Activated CD4-positive, alpha-beta memory T cell treated with anti-CD3 and anti-CD28 coated beads for 36 hours (primary cell): ENCODE measurements at regions not wholly inside any gene's neighbourhood (a gene's known extent, or its start where the extent isn't known, plus 50 kb on each side); places are given as distances from the start of the nearest gene placed in this dataset.
A peak's percentile ranks its signal among the peaks of the same experiment; 100 is the strongest.

Experiments used
- CTCF ChIA-PET: fragments of 350-600 bp; sonication (Branson Sonifier 250); formaldehyde crosslinking; loops from one replicate; lab custom pipeline; 2021; ENCODE audit warnings: antibody characterized with exemption, inconsistent platforms; lab: Charles Lee
- POLR2A ChIA-PET: fragments of 350-600 bp; sonication (Branson Sonifier 250); formaldehyde crosslinking; loops from one replicate; lab custom pipeline; 2021; ENCODE audit warnings: antibody characterized with exemption; lab: Charles Lee
- DNase-seq: peaks from one replicate; pipeline ENCODE4 v3.0.0-alpha.2; 2020
- H3K27ac Mint-ChIP-seq: one replicate; pipeline ENCODE4 v1.8.0; 2021; ENCODE audit warnings: mixed read lengths
- H3K27me3 Mint-ChIP-seq: one replicate; pipeline ENCODE4 v1.8.0; 2021; ENCODE audit warnings: mixed read lengths
- H3K36me3 Mint-ChIP-seq: one replicate; pipeline ENCODE4 v1.8.0; 2021; ENCODE audit warnings: mixed read lengths
- H3K4me1 Mint-ChIP-seq: one replicate; pipeline ENCODE4 v1.8.0; 2021; ENCODE audit warnings: low read depth, mixed read lengths
- H3K4me3 Mint-ChIP-seq: one replicate; pipeline ENCODE4 v1.8.0; 2021; ENCODE audit warnings: mild to moderate bottlenecking, mixed read lengths
- H3K9me3 Mint-ChIP-seq: one replicate; pipeline ENCODE4 v1.8.0; 2021; ENCODE audit warnings: mixed read lengths
- intact Hi-C: fragments of 100-400 bp; cut with micrococcal nuclease; formaldehyde crosslinking; loops from one replicate; pipeline ENCODE4 v1.15.1; 2023

DNA sequence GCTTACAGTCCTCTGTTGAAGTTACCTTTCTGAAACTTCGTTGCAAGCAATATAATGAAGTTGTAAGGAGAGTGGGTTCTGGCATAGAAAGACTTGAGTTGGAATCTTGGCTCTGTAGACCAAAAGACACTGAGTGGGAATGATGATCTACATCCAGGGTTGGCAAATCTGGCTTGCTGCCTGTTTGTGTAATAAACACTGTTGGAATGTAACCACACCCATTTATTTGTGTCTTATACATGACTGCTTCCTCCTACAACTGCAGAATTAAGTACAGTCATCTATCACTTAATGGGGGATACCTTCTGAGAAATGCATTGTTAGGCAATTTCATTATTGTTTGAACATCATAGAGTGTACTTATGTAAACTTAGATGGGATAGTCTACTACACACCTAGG is 178.4 kb upstream of the SUCLG2 start:
- H3K4me1 Mint-ChIP-seq = no peaks in the 10 kb centered on the region

DNA sequence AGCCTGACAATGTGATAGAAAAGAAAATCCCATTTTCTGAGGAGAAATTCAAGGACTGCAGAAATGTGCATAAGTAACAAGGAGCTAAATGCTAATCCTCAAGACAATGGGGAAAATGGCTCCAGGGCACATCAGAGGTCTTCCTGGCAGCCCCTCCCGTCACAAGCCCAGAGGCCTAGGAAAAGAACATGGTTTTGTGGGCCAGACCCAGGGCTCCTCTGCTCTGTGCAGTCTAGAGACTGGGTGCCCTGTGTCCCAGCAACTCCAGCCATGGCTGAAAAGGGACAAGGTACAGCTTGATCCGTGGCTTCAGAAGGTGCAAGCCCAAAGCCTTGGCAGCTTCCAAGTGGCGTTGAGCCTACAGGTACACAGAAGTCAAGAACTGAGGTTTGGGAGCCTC is 176.8 kb upstream of the SUCLG2 start:
- H3K4me3 Mint-ChIP-seq = no peak overlapping the region
- no peaks in the 10 kb centered on the region for H3K4me1 Mint-ChIP-seq
- intact Hi-C loops = no loop called here
- no peak overlapping the region for H3K27ac Mint-ChIP-seq
- H3K27me3 Mint-ChIP-seq = peaks cover 7% of the 10 kb centered on the region
- H3K9me3 Mint-ChIP-seq = peaks cover 35% of the 10 kb centered on the region
- ChIA-PET CTCF (no interaction called here), POLR2A (no interaction called here)
- peaks cover 10% of the 10 kb centered on the region for H3K36me3 Mint-ChIP-seq
- no peak for DNase-seq

More for the DNA sequence above, 178.4 kb upstream of the SUCLG2 start:
- no peak for DNase-seq
- ChIA-PET POLR2A (no interaction called here), CTCF (no interaction called here)
- intact Hi-C loops = no loop called here
- H3K9me3 Mint-ChIP-seq = peaks cover 35% of the 10 kb centered on the region
- H3K27me3 Mint-ChIP-seq = peaks cover 7% of the 10 kb centered on the region
- peaks cover 10% of the 10 kb centered on the region for H3K36me3 Mint-ChIP-seq
- H3K4me3 Mint-ChIP-seq = no peak overlapping the region
- H3K27ac Mint-ChIP-seq = no peak overlapping the region

DNA sequence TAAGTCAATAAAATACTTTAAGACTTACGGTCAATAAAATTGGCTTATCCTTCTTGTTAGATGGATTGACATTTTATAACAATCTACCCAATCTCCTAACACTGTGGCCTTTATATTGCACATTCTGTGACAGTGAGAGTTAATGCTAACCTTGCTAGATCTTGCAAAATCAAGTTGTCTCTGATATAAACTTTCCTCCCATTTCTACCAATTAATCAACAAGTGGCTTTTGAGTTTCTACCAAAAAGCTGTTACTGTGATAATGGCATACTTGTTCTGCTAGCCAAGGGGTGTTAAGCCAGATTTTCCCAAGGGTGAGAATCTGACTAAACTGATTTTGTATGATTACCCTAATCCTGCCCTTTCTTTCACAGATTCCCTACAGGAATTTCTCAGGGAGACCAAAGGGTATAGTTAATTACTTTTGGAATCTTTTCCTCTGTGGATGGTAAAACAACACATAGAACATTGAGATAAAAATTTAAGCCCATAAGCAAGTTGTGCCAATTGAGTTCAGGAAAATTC is 174.1 kb upstream of the SUCLG2 start:
- intact Hi-C loops = loop anchor here (10.0 kb wide), 1 partner anchor 1046 kb away; no protein-coding TSS in a partner anchor
- H3K27ac Mint-ChIP-seq = no peak overlapping the region
- ChIA-PET CTCF (no interaction called here), POLR2A (no interaction called here)
- no peak overlapping the region for H3K4me3 Mint-ChIP-seq
- peaks cover 17% of the 10 kb centered on the region for H3K9me3 Mint-ChIP-seq
- DNase-seq = no peak
- H3K4me1 Mint-ChIP-seq = no peaks in the 10 kb centered on the region
- peaks cover 6% of the 10 kb centered on the region for H3K36me3 Mint-ChIP-seq
- H3K27me3 Mint-ChIP-seq = peaks cover 7% of the 10 kb centered on the region

DNA sequence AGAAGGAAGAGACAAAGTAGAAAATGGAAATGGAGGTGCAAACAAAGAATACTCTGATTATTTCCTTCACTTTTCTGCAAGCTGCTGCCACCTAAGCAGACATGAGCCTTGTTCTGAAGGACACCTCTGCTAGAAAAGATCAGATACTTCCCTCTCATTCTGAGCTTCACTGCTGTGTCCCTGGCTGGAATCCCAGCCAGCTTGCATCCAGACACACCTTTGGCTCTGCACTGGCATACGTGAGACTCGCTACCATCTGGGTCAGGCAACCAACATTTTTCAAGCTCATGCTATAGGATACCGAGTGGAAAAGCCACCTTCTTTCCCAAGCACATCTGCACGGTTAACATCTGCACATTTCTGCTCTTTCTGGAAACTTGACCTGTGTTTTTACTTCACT is 166.7 kb upstream of the SUCLG2 start:
- Mint-ChIP-seq H3K27me3 (no peaks in the 10 kb centered on the region), H3K4me1 (no peaks in the 10 kb centered on the region), H3K9me3 (no peaks in the 10 kb centered on the region), H3K4me3 (no peak overlapping the region), H3K36me3 (no peaks in the 10 kb centered on the region), H3K27ac (no peak overlapping the region)
- intact Hi-C loops = loop anchor here (10.0 kb wide), 1 partner anchor 1054 kb away; no protein-coding TSS in a partner anchor
- DNase-seq = no peak
- ChIA-PET CTCF (interaction anchor here (1.0 kb wide), 1 partner anchor 708 kb away, joined by 3 read pairs; no protein-coding TSS in a partner anchor), POLR2A (no interaction called here)

DNA sequence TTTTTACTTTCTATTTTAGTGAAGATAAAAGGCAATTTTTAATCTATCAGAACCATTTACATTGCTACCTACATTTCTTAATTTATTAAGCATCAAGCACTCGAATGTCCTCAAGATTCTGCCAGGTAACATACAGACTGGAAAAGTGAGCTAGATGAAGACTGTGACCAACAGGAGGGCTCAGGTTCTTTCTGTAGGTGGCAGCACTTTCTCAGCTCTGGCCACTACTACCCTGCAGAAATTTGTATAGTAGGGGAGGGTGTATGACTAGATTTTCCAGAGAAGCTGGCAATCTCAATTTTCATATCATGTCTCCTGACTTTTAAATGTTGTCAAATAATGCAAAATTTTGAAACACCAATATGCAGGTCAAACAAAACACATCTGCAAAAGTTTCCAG is 165.0 kb upstream of the SUCLG2 start:
- H3K27ac Mint-ChIP-seq = no peak overlapping the region
- POLR2A ChIA-PET = no interaction called here
- intact Hi-C loops = no loop called here
- H3K36me3 Mint-ChIP-seq = no peaks in the 10 kb centered on the region
- H3K9me3 Mint-ChIP-seq = no peaks in the 10 kb centered on the region
- DNase-seq = peak; percentile 20
- no peaks in the 10 kb centered on the region for H3K27me3 Mint-ChIP-seq
- CTCF ChIA-PET = interaction anchor here (0.9 to 1.2 kb wide), 2 partner anchors 436 to 1056 kb away, joined by 3 to 5 read pairs; no protein-coding TSS in a partner anchor
- H3K4me1 Mint-ChIP-seq = no peaks in the 10 kb centered on the region
- no peak overlapping the region for H3K4me3 Mint-ChIP-seq

DNA sequence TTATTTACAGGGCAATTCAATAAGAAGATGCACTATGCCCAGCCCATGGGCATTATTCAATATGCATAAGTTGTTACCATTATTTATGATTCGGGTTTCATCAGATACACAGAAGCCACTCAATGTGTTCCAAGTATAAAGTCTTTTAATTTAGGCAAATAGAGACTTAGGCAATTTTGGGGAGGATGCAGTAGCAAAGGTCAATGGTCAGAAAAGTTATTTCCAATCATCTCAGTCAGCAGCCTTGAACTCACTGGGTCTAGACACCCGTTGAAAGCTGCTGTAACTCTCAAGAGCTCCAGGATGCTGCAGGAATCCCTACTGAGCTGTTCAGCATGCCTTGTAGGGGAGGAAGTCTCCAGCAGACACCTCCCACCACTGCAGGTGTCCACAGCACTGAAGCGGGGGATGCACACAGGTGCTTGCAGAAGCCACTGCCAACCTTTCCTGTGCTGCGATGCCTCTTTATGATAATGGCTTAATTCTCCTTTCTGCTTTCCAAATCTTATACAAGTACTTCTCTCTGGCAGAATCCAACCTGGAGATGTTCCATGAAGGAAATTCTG is 155.0 kb upstream of the SUCLG2 start:
- intact Hi-C loops = no loop called here
- no peaks in the 10 kb centered on the region for H3K9me3 Mint-ChIP-seq
- H3K36me3 Mint-ChIP-seq = no peaks in the 10 kb centered on the region
- no peak overlapping the region for H3K27ac Mint-ChIP-seq
- CTCF ChIA-PET = no interaction called here
- no peak for DNase-seq
- H3K4me3 Mint-ChIP-seq = no peak overlapping the region
- peaks cover 4% of the 10 kb centered on the region for H3K27me3 Mint-ChIP-seq
- POLR2A ChIA-PET = no interaction called here
- no peaks in the 10 kb centered on the region for H3K4me1 Mint-ChIP-seq

DNA sequence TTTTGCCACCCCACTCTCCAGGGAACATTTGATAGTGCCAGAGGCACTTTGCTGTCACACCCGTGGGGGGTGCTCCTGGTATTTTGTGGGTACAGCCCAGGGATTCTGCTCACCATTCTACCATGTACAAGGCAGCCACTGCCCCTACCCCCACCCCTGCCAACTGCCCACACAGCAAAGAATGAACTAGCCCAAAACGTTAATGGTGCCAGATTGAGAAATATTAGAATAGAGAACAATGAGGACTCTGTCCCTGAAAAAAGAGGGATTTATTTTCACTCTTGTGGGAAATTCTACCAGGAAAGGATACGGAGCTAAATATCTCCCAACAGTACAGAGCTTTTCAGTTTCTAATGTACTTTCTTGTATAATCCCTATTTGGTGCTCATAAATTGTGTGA is 154.5 kb upstream of the SUCLG2 start:
- H3K27me3 Mint-ChIP-seq = peaks cover 4% of the 10 kb centered on the region
- no peak overlapping the region for H3K27ac Mint-ChIP-seq
- H3K4me1 Mint-ChIP-seq = no peaks in the 10 kb centered on the region
- ChIA-PET POLR2A (no interaction called here), CTCF (no interaction called here)
- peaks cover 2% of the 10 kb centered on the region for H3K36me3 Mint-ChIP-seq
- DNase-seq = no peak
- peaks cover 2% of the 10 kb centered on the region for H3K9me3 Mint-ChIP-seq
- intact Hi-C loops = no loop called here
- H3K4me3 Mint-ChIP-seq = no peak overlapping the region

DNA sequence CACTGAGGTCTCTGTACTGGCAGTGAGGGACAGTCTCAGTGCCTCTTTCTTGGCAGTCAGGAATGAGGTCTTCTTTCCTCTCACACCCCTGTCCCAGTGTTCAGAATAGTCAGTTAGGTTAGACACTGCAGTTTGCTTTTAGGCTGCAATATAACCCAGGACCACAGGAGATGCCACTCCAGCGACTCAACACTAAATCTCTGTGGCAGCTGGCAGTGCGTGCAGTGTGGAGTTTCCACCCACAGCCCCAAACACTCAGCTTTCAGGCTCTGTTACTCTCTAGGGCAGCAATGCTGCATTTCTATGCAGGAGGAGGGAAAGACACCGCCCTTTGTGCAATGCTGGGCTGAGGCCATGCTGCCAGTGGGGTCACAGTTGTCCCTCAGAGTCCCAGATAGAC is 150.2 kb upstream of the SUCLG2 start:
- Mint-ChIP-seq H3K27me3 (peaks cover 3% of the 10 kb centered on the region), H3K9me3 (peaks cover 17% of the 10 kb centered on the region), H3K4me1 (no peaks in the 10 kb centered on the region), H3K27ac (no peak overlapping the region), H3K4me3 (no peak overlapping the region), H3K36me3 (peaks cover 4% of the 10 kb centered on the region)
- intact Hi-C loops = no loop called here
- ChIA-PET CTCF (interaction anchor here (0.6 kb wide), 1 partner anchor 875 kb away, joined by 3 read pairs; no protein-coding TSS in a partner anchor), POLR2A (no interaction called here)
- no peak for DNase-seq

DNA sequence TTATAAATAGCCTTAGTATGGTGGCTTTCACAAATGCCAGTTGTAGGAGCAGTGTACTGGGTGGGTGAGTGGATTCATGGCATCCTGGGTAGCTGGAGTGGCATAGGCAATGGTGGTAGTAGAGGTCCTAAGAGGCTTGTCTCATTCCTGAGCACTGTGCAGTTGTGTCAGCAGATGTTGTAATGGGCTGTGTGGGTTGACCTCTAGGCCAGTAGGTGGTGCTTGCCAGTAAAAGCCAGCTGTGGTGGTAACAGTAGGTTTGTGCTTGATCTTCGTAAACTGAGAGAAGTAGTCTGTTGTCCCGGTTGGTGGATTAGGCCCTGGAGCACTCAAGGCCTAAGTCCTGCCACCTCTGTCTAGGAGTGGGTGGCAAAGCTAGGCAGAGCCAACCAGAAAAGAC is 149.7 kb upstream of the SUCLG2 start:
- Mint-ChIP-seq H3K27me3 (peaks cover 3% of the 10 kb centered on the region), H3K4me1 (no peaks in the 10 kb centered on the region), H3K36me3 (peaks cover 4% of the 10 kb centered on the region), H3K27ac (no peak overlapping the region), H3K9me3 (peaks cover 17% of the 10 kb centered on the region), H3K4me3 (no peak overlapping the region)
- no peak for DNase-seq
- POLR2A ChIA-PET = no interaction called here
- CTCF ChIA-PET = no interaction called here
- intact Hi-C loops = no loop called here

DNA sequence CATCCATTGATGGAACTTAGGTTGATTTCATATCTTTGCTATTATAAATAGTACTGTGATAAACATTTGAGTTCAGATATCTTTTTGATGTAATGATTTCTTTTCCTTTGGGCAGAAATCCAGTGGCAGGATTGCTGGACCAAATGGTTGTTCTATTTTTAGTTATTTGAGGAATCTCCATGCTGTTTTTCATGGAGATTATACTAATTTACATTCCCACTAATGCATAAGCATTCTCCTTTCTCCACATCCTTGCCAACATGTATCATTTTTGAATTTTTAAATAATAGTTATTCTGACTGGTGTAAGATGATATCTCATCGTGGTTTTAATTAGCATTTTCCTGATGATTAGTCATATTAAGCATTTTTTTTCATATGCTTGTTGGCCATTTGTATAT is 144.0 kb upstream of the SUCLG2 start:
- POLR2A ChIA-PET = no interaction called here

DNA sequence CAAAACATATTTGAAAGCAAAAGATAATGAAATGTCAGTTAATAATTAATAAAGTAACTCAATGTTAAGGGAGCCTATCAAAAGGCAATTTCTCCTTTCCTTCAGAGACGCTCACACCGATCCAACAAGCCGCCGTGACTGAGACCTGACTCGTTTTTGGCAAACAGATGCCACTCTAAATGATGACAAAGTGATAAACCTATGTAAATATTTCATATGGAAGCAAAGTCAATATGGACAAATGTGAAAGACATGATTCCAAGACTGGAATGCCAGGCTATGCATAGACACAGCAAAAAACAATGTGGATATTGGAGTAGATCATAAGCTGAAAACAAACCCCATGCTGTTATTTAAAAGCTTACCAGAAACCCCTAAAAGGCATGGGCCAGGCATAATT is 137.2 kb upstream of the SUCLG2 start:
- intact Hi-C loops = loop anchor here (2.0 to 10.0 kb wide), 2 partner anchors 129 to 1083 kb away; no protein-coding TSS in a partner anchor
- ChIA-PET CTCF (interaction anchor here (1.5 to 5.0 kb wide), 5 partner anchors 19 to 853 kb away, joined by 4 to 72 read pairs (median 17); no protein-coding TSS in a partner anchor), POLR2A (no interaction called here)
- Mint-ChIP-seq H3K4me3 (no peak overlapping the region), H3K27me3 (no peaks in the 10 kb centered on the region), H3K9me3 (no peaks in the 10 kb centered on the region), H3K4me1 (peaks cover 5% of the 10 kb centered on the region), H3K27ac (no peak overlapping the region), H3K36me3 (no peaks in the 10 kb centered on the region)
- DNase-seq = no peak

More for the DNA sequence above, 144.0 kb upstream of the SUCLG2 start:
- peaks cover 2% of the 10 kb centered on the region for H3K36me3 Mint-ChIP-seq
- peaks cover 10% of the 10 kb centered on the region for H3K9me3 Mint-ChIP-seq
- H3K4me3 Mint-ChIP-seq = no peak overlapping the region
- no peak for DNase-seq
- CTCF ChIA-PET = no interaction called here
- intact Hi-C loops = loop anchor here (10.0 kb wide), 1 partner anchor 1076 kb away; no protein-coding TSS in a partner anchor
- H3K27ac Mint-ChIP-seq = no peak overlapping the region
- no peaks in the 10 kb centered on the region for H3K27me3 Mint-ChIP-seq
- no peaks in the 10 kb centered on the region for H3K4me1 Mint-ChIP-seq

DNA sequence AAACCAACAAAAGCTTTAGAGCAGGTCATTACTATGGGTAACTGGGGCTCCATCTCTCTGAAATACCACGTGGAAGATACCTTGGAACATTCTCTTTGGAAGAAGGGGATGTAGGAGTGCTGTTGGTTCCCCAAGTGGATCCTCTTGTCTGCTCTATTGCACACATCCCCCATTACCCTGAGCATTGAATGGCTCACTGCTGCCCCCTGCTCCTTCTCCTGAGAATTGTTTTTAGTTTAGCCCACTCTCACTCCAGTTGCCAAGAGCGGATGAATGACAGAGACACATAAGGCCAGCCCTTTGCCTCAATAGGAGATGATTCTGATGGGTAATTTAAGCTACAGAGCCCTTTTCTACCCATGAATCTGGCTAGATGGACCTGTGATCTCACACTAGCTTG is 135.6 kb upstream of the SUCLG2 start:
- Mint-ChIP-seq H3K36me3 (peaks cover 8% of the 10 kb centered on the region), H3K4me1 (peaks cover 5% of the 10 kb centered on the region), H3K4me3 (no peak overlapping the region), H3K27me3 (no peaks in the 10 kb centered on the region), H3K9me3 (peaks cover 11% of the 10 kb centered on the region), H3K27ac (no peak overlapping the region)
- intact Hi-C loops = loop anchor here (1.0 to 10.0 kb wide), 5 partner anchors 127 to 1085 kb away; no protein-coding TSS in a partner anchor
- CTCF ChIA-PET = interaction anchor here (0.7 to 5.0 kb wide), 23 partner anchors 10 to 1085 kb away, joined by 3 to 72 read pairs (median 4); no protein-coding TSS in a partner anchor
- peak; percentile 73 for DNase-seq
- POLR2A ChIA-PET = no interaction called here
